NCI-H1436 treated with DMSO at 0.1 percent for 48 hours (cell line): ENCODE measurements at regions not wholly inside any gene's neighbourhood (a gene's known extent, or its start where the extent isn't known, plus 50 kb on each side); places are given as distances from the start of the nearest gene placed in this dataset.
"Not testable (repeated sequence)": the region's sequence is repeated elsewhere in the genome, so short reads cannot be mapped to it uniquely, and the experiment has no call there.

Experiments used
- DNase-seq: peaks from one replicate; lab custom pipeline; 2025; lab: John Stamatoyannopoulos, UW

- no peak for DNase-seq
These were observed 128.9 kb downstream of the TMEM200A start for GRCh38 chr6:130494729-130495128.

DNA sequence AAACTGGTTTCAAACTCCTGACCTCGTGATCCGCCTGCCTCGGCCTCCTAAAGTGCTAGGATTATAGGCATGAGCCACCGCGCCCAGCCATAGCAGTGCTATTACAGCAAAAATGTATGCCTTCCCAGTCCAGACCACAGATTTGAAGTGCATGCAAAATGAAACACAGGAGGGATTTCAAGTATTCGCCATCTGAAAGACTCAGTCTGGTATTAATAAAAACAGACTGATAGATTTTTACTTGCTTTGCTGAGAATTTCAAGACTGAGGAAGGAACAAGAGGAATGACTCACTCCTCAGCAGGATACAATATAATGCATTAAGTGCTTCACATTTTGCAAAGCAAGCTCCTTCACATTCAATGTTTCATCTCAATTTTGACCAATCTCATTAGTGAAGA lies 134.9 kb downstream of the TMEM200A start:
- DNase-seq = no peak

- DNase-seq = no peak
These were observed 137.3 kb downstream of the TMEM200A start for GRCh38 chr6:130503146-130503545.

GRCh38 chr6:130505808-130506598 lies 140.2 kb downstream of the TMEM200A start:
- DNase-seq = no peak

GRCh38 chr6:130507005-130507665 lies 141.3 kb downstream of the TMEM200A start:
- DNase-seq = not testable (repeated sequence)

DNA sequence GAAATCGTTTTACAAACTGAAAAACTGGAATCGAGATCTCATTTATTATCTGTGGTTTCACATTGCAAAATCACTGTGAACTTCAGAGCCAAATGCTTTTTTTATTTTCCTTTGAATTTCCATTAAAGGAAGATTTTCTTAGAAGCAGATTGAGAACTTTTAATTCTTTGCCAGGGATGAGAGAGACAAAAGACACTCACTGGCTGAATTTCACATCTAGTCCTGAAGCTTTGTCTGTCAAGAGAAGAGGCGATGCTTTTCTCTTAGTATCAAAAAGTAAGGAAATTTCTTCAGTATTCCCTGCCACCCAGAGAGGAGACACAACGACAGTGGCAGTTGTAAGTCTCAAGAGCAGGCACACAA lies 141.8 kb downstream of the TMEM200A start:
- no peak for DNase-seq

DNA sequence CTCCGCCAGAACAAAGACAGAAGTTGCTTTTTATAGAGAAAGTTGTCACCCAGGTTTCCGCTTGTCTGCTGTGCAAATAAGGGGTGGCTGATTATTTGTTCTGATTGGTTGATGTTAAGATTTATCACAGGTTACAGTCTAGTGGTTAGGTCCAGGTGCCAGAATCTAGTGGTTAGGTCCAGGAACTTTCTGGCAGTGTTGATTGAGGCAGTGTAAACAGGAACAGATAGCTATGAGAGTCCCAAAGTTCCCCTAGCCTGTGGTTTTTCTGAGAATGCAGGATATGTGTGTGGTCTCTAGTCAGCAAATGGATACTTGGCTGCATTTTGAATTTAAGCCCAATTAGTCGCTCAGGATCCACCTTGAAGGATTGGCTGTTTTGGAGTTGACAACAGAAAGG lies 148.0 kb downstream of the TMEM200A start:
- no peak for DNase-seq

DNA sequence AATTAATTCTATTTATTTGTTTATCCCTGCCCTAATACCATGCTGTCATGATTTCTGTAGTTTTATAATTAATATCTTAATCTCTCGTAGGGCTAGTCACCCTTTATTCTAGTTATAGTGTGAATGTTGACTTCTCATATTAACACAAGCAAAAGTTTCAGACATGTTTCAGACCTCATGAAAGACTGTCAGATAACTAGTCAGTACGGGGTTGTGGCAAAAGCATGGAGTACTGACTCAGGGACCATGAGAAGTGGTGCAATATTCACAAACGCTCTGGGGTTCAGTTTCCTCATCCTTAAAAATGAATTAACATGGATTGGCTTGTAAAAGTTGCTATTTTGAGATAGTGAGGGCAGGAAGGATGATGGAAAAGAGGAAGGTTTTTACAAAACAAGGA lies 148.9 kb downstream of the TMEM200A start:
- DNase-seq = no peak

GRCh38 chr6:130515306-130515705 lies 149.5 kb downstream of the TMEM200A start:
- DNase-seq = no peak

GRCh38 chr6:130516604-130517003 lies 150.8 kb downstream of the TMEM200A start:
- no peak for DNase-seq

DNA sequence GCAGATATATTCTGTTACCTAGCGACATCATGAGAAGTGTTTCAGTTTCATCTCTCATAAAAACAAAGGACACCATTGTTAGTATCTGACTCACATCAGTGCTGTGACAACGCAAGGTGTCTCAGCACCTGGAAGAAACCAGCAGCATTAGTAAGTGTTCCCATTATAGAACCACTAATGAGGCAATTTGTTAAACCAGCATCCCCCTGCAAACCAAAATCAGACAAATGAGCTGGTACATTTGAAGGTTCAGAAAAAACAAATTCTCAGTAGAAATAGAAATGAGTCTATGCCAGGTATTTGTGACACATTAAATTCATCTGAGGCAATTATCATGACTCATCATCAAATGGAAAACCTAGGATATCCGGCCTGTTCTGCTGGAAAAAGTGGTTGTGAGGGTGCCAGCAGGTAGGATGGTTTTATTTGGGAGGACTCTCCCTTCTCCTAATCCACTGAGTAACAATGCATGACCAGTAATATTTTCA lies 151.7 kb downstream of the TMEM200A start:
- no peak for DNase-seq

DNA sequence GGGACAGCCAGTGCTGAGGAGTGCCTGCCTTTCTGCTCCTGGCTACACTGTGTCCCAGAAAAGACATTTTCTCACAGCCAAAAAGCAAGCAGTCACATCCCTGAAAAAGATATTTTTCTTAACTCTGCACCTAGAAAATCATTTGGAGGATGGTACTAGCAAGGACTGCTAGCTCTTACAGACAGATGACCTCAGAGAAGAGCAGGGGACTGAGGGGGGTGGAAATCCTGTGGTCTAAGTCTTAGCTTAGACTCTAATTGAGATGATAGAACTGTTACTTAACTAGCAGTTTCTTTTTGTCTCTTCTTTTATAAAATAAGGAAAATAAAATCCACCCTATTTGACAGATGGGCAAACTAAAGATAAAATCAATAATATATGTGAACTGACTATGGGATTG lies 152.8 kb downstream of the TMEM200A start:
- no peak for DNase-seq

DNA sequence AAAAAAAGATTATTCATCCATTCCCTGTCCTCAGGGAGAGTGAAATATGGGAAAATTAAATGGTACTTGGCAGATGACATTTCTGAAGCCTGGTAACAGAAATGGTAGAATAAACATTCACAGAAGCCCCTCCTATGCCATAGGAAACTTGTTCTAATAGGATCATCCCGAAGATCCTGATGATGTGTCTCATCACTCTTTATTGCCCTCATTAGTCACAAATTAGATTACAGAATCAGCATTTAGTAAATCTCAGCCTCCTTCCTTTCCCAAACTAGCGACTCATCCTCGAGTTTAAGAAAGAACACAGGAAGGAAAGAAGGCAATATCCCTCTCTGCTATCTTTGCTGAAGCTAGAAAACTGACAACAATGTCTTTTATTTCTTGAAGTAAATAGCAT lies 154.4 kb downstream of the TMEM200A start:
- DNase-seq = no peak

GRCh38 chr6:130520801-130521200 lies 155.0 kb downstream of the TMEM200A start:
- no peak for DNase-seq

DNA sequence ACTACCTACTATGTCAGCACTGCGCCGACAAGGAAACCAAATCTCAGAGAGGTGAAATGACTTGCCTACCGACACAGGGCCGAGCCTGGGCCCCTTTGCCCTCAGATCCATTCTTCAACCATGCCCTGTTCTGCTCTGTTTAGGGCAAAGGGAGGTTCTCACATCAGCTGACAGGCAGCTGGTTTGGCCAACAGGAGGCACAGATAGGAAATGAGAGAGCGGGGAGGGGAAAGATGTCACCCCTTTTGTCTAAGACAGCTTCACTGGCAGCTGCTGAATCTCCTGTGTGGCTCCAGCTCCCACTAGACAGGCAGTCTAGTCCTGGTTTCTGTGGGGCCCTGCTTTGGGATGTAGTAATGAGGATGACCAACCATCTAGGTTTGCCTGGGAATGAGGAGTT lies 158.7 kb downstream of the TMEM200A start:
- no peak for DNase-seq

GRCh38 chr6:130525408-130525807 lies 159.6 kb downstream of the TMEM200A start:
- no peak for DNase-seq

DNA sequence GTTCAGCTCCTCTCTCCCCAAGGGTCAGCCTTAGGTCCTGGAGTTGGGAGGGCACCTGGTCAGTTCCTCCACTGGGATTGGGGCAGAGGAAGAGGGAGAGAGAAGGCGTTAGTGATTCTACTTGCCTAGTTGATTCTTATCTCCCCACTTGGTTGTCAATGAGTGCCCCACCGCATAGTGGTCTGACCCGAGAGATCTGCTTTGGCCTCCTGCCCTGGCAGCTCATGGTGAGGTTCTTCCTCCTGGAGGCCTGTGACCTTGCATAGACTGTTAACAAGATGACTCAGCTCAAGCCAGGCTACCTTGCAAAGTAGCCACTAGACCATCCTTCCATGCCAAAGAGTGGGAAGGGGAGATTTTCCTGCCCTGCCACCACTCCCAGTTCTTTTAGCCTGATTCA lies 160.6 kb downstream of the TMEM200A start:
- no peak for DNase-seq

GRCh38 chr6:130527173-130527572 lies 161.4 kb downstream of the TMEM200A start:
- DNase-seq = no peak

GRCh38 chr6:130529569-130530149 lies 163.8 kb downstream of the TMEM200A start:
- no peak for DNase-seq

- DNase-seq = no peak
These were observed 168.8 kb downstream of the TMEM200A start for GRCh38 chr6:130534627-130535026.

- DNase-seq = no peak
These were observed 169.4 kb downstream of the TMEM200A start for GRCh38 chr6:130535242-130535641.

DNA sequence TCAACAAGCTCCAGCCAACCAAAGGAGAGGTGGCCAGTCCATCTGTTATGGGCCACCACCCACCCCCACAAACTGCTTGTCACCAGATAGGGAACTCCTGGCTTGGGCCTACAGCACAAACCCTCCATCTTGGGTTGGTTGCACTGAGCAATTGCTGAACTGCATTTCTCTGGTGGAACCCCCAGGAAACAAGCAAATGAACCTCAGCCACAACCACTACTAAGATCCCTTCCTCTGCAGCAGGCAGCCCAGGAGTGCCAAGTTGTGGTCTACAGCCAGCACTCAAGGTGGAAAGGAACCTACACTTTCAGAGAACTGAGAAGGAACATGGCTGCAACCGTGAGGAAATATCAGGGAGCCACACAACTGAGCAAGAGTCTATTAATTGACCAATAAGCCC lies 171.6 kb downstream of the TMEM200A start:
- no peak for DNase-seq

DNA sequence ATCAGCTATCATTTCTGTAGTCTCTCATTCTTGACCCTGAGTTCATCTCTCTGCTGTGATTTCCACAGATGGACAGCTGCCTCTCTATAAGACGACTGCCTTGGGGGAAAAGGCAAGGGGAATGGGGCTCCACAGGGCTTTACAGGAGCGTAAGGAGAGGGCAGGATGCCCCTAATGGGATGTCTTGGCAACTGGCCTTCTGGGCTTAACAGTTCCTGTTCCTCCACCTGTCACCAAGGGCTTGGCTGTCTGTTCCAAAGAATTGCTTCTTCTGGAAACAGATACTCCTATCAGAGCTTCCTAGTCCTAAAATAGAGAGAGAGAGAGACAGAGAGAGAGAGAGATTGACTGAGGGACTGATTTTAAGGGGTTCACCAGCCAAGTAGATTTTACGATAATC lies 181.9 kb downstream of the TMEM200A start:
- no peak for DNase-seq
